HG03439 (cell line): ENCODE measurements at regions not wholly inside any gene's neighbourhood (a gene's known extent, or its start where the extent isn't known, plus 50 kb on each side); places are given as distances from the start of the nearest gene placed in this dataset.

Experiments used
- ATAC-seq: cut with Tn5 transposase; IDR thresholded peaks from one replicate; pipeline ENCODE4 v1.9.1; 2021; ENCODE audit warnings: mild to moderate bottlenecking, moderate library complexity; ENCODE audit not compliant: unreplicated experiment

- no peak for ATAC-seq
Observed at GRCh38 chr12:65622056-65622455, 202.2 kb upstream of the HMGA2 start.

DNA sequence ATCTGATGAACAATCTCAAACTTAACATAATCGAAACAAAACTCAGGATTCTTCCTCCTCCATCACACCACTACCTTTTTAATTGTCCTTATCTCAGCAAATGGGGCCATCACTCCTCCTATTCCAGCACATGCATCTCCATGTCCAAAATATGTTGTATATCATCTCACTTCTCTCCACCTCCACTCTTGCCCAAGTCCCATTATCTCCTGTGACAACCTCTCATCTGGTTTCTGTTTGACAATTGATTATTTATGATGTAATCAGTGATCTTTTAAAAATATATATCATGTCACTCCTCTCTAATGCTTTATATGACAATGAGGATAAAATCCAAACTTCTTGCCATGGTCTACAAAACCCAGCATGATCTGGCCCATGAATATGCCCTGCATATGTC is 200.8 kb upstream of the HMGA2 start:
- no peak for ATAC-seq

GRCh38 chr12:65624554-65625086 is 199.7 kb upstream of the HMGA2 start:
- no peak for ATAC-seq

DNA sequence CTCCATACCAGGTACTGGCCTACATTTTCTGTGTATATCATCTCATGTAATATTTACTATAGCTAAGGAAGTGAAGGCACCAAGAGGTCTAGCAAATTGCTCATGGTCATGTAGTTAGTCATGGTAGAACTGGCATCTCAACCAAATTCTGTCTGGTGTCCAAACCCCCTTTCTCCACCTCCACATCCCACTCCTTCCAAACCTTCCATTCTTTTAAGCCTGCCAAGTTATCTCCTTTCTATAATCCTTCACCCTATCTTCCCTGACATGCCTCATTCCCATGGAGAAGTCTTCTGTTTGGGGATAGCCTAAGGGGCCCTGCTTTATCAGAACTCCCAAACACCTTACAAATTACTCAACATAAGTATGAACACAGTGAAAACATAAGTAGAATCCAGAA is 196.2 kb upstream of the HMGA2 start:
- ATAC-seq = no peak

DNA sequence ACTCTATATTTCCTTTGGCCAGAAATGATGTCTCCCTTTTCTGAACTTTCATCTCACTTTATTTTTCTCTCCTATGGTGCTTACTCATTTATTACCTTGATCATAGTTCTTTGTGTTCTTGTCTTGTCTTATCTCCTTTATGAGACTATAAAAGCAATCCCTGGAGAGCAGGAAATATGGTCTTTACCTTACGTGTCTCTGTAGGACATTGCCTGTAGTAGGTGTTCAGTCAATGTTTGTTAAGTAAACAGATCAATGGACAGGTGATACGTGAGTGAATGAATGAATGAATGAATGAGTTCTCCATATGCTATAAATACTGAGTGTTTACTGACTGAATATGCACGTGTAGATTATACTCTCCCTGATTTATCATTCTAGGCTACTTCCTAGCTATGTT is 193.7 kb upstream of the HMGA2 start:
- ATAC-seq = no peak

- ATAC-seq = no peak
Observed at GRCh38 chr12:65631621-65632111, 192.6 kb upstream of the HMGA2 start.

DNA sequence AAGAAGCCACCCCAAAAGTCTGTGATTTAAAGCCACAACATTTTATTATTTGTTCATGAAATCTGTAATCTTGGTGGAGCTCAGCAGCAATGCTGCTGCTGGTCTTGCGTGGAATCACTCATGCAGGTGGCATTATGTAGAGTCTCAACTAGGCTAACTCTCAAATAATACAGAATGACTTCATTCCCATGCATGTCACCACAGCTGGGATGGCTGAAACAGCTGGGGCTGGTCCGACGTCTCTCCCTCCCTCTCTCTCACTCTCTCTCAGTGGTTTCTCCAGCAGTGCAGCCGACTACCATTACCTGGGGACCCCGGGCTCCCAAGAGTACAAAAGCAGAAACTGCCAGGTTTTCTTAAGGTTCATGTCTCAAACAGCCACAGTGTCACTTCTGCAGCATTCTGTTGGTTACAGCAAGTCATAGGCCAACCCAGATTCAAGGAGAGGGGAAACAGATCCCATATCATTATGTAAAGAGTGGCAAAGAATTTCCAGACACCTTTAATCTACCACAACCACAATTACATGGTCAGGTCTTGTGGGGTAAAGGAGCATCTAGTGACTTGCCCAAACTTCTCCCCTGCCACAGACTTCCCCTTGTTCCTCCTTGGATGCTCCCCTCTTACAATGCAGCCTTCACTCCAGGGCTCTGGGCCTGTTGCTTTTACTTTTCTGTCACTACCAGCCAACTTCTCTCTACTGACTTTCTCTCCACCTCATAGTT is 192.0 kb upstream of the HMGA2 start:
- no peak for ATAC-seq

GRCh38 chr12:65634061-65634460 is 190.2 kb upstream of the HMGA2 start:
- ATAC-seq = no peak

DNA sequence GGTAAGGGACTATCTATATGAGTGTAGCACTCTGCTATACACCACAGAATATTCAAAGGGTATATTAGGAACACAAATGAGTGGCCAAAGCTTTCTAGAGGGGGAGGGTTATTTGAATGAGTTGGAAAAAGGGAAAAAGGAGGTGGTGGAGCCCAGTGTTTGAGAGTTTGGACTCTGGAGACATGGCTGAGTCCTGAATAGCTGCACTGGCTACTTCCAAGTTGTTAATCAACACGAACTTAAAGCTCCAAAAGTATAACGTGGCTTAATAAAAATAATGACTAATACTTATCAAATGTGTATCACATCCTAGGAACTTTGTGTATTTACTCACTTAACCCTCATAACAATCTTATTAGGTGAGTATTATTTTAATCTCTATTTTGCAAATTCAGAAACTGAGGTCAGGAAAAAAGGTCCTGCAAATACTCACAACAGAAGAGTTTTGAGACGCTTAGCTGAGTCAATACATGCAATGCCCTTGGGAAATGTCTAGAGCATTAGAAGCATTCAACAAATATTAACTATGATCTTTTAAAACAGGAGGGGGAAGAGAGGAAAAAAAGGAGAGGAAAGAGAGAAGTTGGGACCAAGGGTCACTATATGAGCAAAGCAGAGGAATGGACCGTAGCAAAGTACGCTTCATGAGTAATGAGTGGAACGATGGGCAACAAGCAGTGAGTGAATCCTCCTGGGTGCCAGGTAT is 189.5 kb upstream of the HMGA2 start:
- ATAC-seq = no peak

DNA sequence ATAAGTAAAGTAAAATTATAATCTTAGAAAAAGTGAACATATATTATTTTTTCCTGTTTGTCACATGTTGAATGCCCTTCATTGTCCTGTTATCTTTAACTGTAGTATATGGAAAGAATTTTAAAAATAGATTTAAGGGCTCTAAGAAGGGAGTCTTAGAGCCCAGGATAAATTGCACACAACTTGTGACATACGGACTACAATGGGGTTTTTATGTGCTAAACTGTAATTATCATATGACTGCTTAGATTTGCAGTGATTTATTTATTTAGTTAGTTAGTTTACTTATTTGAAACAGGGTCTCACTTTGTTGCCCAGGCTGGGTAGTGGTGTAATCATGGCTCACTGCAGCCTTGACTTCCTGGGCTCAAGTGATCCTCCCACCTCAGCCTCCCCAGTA is 187.8 kb upstream of the HMGA2 start:
- ATAC-seq = no peak

DNA sequence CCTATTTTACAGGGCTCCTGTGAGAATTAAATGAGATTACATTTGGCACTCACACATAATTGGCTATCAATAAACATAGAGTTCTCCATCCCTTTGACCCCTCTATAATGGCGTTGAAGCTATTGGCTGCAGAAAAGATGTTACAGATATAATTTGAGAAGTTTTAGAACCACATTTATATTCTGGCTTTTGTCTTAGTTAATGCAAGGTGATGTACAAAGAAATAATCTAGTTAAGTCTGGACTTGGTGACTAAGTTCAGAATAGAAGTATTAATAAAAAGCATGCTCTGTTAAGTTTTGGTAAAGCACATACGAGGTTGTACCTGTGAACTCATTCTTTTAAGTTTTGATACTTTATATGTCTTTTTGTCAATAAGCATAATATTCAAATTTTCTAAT is 187.1 kb upstream of the HMGA2 start:
- no peak for ATAC-seq

GRCh38 chr12:65637774-65638173 is 186.5 kb upstream of the HMGA2 start:
- no peak for ATAC-seq

DNA sequence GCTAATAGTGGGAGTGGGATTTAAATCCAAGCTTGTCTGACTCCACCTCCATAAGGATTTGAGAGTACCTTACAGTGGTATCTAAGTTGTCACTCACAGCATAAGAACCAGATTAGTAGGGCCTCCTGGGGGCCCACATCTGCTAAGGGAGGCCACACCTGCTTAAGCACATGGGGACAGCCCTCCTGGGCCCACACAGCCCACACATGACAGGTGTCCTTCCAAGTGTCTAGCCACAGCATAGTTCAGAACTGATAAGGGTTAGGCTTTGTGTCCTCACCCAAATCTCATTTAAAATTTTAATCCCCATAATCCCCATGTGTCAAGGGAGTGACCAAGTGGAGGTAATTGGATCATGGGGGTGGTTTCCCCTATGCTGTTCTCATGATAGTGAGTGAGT is 186.0 kb upstream of the HMGA2 start:
- ATAC-seq = no peak

GRCh38 chr12:65640489-65640901 is 183.8 kb upstream of the HMGA2 start:
- no peak for ATAC-seq

DNA sequence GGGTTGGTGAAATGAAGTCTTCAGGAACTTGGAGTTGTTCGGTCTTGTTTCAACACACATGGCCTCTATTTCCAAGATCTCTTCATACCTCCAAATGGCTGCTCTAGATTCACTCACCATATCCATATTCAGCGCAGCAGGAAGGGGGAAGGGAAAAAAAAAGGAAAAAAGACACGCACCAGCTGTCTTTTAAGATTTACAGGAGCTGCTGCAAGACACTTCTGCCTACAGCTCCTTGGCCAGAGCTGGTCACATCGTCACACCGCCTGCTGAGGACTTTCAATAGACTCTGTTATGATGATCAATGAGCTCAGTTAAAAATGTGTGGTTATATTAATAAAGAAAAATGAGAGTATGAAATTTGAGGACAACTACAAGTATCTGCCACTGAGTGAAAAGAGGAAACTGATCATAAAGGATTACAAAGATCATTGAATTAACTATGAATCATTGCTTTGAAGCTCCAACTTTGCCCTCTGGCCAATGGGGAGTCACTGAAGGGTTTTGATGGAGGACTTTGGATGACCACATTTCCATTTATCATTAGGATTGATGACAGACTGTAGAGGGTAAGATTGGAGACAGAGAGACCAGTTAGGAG is 182.1 kb upstream of the HMGA2 start:
- no peak for ATAC-seq

DNA sequence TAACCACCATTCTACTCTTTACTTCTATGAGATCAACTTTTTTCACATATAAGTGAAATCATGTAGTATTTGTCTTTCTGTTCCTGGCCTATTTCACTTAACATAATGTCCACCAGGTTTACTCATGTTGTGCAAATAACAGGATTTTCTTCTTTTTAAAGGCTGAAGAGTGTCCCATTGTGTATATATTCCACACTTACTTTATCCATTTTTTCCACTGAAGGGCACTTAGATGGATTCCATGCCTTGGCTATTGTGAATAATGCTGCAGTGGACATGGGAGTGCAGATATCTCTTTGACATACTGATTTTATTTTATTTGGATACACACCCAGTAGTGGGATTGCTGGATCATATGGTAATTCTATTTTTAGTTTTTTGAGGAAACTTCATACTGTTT is 181.1 kb upstream of the HMGA2 start:
- ATAC-seq = no peak

GRCh38 chr12:65643595-65644386 is 180.5 kb upstream of the HMGA2 start:
- ATAC-seq = no peak

GRCh38 chr12:65646127-65646643 is 178.1 kb upstream of the HMGA2 start:
- no peak for ATAC-seq

DNA sequence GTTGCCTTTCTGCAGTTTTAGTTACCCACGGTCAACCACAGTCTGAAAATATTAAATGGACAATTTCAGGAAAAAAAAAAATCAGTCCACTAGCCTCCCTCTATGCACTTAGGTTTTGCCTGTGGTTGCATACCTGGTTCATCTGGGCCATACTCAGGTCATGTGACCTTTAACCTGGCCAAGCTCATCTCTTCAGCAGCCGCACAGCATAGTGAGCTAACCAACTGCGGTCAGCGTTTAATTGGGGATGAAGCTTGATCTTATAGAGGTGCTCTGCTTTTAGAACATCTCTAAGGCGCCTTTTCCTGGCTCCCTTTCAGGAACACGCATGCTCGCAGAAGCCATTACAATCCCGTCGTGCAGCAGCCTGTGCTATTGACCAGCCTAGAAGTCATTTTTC is 177.2 kb upstream of the HMGA2 start:
- ATAC-seq = no peak

DNA sequence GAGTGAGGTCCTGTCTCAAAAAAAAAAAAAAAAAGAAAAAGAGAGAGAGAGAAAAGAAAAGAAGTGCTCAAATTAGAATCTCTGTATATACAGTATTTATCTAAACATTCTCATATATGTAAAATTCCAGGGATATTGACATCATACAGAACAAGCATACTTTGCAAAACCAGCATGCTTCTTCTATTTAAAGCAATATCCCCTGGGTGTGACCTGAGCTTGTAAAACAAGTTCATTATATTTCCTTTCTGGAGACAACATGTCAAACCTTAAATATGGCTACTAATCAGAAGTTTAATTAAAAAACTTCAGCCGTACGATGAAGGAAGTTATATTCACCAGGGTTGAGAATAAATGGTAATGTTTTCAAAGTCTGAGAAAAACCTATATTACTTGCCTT is 175.8 kb upstream of the HMGA2 start:
- ATAC-seq = no peak

GRCh38 chr12:65649126-65649525 is 175.2 kb upstream of the HMGA2 start:
- no peak for ATAC-seq
